ENCODE measurements at regions not wholly inside any gene's neighbourhood (a gene's known extent, or its start where the extent isn't known, plus 50 kb on each side); places are given as distances from the start of the nearest gene placed in this dataset.

DNA sequence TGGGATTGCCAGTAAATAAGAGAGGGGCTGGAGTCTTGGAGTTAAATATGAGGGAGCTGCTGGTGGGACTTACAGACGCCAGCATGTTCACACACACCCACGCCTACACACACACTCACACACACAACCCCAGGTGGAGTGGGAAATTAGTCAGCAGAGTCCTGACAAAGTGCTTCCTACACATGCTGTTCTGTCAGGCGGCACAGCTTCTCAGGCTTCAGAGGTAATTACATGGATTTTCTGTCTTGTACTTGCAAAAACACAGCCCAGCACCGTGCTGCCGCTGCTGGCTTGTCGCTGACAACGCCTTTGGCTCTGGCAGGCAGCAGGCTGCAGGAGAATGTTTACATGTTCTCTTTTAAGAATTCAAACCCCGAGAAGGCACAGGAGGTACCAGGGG is 1186.3 kb upstream of the CELF4 start:
- TF ChIP-seq POLR2AphosphoS5 (IDR thresholded peaks at IDR 0.05) (no peak), EP300 (IDR thresholded peaks at IDR 0.05) (no peak)
- TF ChIP-seq, protein P1, sequence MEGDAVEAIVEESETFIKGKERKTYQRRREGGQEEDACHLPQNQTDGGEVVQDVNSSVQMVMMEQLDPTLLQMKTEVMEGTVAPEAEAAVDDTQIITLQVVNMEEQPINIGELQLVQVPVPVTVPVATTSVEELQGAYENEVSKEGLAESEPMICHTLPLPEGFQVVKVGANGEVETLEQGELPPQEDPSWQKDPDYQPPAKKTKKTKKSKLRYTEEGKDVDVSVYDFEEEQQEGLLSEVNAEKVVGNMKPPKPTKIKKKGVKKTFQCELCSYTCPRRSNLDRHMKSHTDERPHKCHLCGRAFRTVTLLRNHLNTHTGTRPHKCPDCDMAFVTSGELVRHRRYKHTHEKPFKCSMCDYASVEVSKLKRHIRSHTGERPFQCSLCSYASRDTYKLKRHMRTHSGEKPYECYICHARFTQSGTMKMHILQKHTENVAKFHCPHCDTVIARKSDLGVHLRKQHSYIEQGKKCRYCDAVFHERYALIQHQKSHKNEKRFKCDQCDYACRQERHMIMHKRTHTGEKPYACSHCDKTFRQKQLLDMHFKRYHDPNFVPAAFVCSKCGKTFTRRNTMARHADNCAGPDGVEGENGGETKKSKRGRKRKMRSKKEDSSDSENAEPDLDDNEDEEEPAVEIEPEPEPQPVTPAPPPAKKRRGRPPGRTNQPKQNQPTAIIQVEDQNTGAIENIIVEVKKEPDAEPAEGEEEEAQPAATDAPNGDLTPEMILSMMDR (IDR thresholded peaks at IDR 0.05), result no peak

Measured in sigmoid colon (tissue), 4 donors.